ENCODE measurements at regions not wholly inside any gene's neighbourhood (a gene's known extent, or its start where the extent isn't known, plus 50 kb on each side); places are given as distances from the start of the nearest gene placed in this dataset.

DNA sequence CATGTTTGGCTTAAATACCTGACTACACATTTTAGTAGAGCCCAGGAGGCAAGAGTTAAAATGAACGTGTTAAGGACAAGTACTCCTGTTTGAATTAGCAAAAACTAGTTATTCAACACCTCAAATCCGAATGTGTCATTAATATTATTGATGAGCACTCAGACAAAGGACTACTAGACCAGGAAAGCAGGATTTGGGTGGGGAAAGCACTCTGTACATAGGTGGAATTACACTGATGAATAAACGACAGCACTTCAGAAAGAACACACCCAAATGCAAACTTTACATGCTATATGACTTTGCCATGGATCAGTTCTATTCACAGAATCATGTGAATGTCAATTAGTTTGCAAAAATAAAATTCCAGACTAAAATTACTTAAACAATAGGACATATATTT, 95.1 kb upstream of the CAV2 start:
- H3K27ac ChIP-seq (replicated peaks) = no peak overlapping the region
- TF ChIP-seq GABPA (IDR thresholded peaks at IDR 0.05; ENCODE audit: low read depth) (no peak), SPI1 (IDR thresholded peaks at IDR 0.05; ENCODE audit: borderline replicate concordance, low read depth) (no peak), POLR2AphosphoS5 (IDR thresholded peaks at IDR 0.05; ENCODE audit: low read depth) (no peak)
- TF ChIP-seq, protein P1, sequence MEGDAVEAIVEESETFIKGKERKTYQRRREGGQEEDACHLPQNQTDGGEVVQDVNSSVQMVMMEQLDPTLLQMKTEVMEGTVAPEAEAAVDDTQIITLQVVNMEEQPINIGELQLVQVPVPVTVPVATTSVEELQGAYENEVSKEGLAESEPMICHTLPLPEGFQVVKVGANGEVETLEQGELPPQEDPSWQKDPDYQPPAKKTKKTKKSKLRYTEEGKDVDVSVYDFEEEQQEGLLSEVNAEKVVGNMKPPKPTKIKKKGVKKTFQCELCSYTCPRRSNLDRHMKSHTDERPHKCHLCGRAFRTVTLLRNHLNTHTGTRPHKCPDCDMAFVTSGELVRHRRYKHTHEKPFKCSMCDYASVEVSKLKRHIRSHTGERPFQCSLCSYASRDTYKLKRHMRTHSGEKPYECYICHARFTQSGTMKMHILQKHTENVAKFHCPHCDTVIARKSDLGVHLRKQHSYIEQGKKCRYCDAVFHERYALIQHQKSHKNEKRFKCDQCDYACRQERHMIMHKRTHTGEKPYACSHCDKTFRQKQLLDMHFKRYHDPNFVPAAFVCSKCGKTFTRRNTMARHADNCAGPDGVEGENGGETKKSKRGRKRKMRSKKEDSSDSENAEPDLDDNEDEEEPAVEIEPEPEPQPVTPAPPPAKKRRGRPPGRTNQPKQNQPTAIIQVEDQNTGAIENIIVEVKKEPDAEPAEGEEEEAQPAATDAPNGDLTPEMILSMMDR (IDR thresholded peaks at IDR 0.05; ENCODE audit: insufficient read depth, low read length) = no peak
- TF ChIP-seq, protein P2, sequence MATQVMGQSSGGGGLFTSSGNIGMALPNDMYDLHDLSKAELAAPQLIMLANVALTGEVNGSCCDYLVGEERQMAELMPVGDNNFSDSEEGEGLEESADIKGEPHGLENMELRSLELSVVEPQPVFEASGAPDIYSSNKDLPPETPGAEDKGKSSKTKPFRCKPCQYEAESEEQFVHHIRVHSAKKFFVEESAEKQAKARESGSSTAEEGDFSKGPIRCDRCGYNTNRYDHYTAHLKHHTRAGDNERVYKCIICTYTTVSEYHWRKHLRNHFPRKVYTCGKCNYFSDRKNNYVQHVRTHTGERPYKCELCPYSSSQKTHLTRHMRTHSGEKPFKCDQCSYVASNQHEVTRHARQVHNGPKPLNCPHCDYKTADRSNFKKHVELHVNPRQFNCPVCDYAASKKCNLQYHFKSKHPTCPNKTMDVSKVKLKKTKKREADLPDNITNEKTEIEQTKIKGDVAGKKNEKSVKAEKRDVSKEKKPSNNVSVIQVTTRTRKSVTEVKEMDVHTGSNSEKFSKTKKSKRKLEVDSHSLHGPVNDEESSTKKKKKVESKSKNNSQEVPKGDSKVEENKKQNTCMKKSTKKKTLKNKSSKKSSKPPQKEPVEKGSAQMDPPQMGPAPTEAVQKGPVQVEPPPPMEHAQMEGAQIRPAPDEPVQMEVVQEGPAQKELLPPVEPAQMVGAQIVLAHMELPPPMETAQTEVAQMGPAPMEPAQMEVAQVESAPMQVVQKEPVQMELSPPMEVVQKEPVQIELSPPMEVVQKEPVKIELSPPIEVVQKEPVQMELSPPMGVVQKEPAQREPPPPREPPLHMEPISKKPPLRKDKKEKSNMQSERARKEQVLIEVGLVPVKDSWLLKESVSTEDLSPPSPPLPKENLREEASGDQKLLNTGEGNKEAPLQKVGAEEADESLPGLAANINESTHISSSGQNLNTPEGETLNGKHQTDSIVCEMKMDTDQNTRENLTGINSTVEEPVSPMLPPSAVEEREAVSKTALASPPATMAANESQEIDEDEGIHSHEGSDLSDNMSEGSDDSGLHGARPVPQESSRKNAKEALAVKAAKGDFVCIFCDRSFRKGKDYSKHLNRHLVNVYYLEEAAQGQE (IDR thresholded peaks at IDR 0.05; ENCODE audit: insufficient replicate concordance, low read depth) = no peak
- H3K27me3 ChIP-seq (ENCODE audit: insufficient read depth, poor library complexity, severe bottlenecking) = no peaks in the 10 kb centered on the region
- no peak for DNase-seq (ENCODE audit: low read depth in 1 of 2, low spot score in 1 of 2)
- H3K4me3 ChIP-seq (replicated peaks; ENCODE audit: insufficient read depth, low read length) = no peak overlapping the region

DNA sequence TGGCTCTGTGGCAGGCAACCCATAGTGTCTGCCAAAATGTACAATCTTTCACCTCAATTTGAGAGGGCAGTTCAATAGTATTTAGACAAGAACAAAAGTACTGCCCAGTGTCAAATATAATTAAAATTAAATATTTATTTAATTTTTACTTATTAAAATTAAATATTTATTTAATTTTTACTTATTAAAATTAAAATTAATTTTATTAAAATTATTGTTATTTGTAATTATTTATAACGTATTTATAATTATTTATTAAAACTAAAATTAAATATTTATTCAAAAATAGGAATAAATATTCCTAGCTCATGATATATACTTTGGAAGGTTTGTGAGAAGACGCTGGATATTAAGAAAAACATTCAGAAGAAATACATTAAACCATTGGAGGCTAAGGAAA, 93.7 kb upstream of the CAV2 start:
- no peak for DNase-seq (ENCODE audit: low read depth in 1 of 2, low spot score in 1 of 2)
- TF ChIP-seq, protein P1 (IDR thresholded peaks at IDR 0.05; ENCODE audit: insufficient read depth, low read length) = no peak
- no peak for TF ChIP-seq GABPA (IDR thresholded peaks at IDR 0.05; ENCODE audit: low read depth)
- TF ChIP-seq, protein P2 (IDR thresholded peaks at IDR 0.05; ENCODE audit: insufficient replicate concordance, low read depth) = no peak
- no peak for TF ChIP-seq POLR2AphosphoS5 (IDR thresholded peaks at IDR 0.05; ENCODE audit: low read depth)
- no peak for TF ChIP-seq SPI1 (IDR thresholded peaks at IDR 0.05; ENCODE audit: borderline replicate concordance, low read depth)
- no peak overlapping the region for H3K4me3 ChIP-seq (replicated peaks; ENCODE audit: insufficient read depth, low read length)
- H3K27ac ChIP-seq (replicated peaks) = no peak overlapping the region
- no peaks in the 10 kb centered on the region for H3K27me3 ChIP-seq (ENCODE audit: insufficient read depth, poor library complexity, severe bottlenecking)

DNA sequence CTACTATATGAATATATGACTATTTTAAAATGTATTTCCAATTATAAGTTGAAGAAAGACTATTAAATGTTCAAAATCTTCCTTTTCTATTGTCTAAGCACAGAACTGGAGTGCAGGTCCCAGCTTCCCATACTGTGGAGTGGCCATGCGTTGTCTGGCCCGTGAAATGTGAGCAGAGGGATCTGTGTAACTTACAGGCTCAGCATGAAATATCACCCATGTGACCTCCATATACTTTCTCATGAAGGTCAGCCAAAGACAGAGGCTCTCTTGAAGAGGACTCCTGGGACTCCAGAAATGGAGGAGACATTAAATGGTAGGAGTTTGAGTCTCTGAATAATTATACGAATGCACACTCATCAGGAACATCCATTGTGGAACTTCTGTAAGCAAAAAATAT, 92.4 kb upstream of the CAV2 start:
- TF ChIP-seq GABPA (IDR thresholded peaks at IDR 0.05; ENCODE audit: low read depth) = no peak
- TF ChIP-seq, protein P1 (IDR thresholded peaks at IDR 0.05; ENCODE audit: insufficient read depth, low read length) = no peak
- TF ChIP-seq SPI1 (IDR thresholded peaks at IDR 0.05; ENCODE audit: borderline replicate concordance, low read depth) = no peak
- TF ChIP-seq POLR2AphosphoS5 (IDR thresholded peaks at IDR 0.05; ENCODE audit: low read depth) = no peak
- TF ChIP-seq, protein P2 (IDR thresholded peaks at IDR 0.05; ENCODE audit: insufficient replicate concordance, low read depth) = no peak

More for the DNA sequence above, 92.4 kb upstream of the CAV2 start:
- Histone ChIP-seq H3K27ac (replicated peaks) (no peak overlapping the region), H3K27me3 (ENCODE audit: insufficient read depth, poor library complexity, severe bottlenecking) (no peaks in the 10 kb centered on the region), H3K4me3 (replicated peaks; ENCODE audit: insufficient read depth, low read length) (no peak overlapping the region)
- no peak for DNase-seq (ENCODE audit: low read depth in 1 of 2, low spot score in 1 of 2)

All from HL-60 (cell line).